Omental fat pad (tissue), 3 donors: ENCODE measurements at regions not wholly inside any gene's neighbourhood (a gene's known extent, or its start where the extent isn't known, plus 50 kb on each side); places are given as distances from the start of the nearest gene placed in this dataset.

Experiments
- ATAC-seq: fragments of 150-250 bp; one replicate; pipeline ENCODE4 v1.9.1; 2016; ENCODE audit warnings: mild to moderate bottlenecking, moderate library complexity; ENCODE audit not compliant: low FRiP score
- DNase-seq: peaks from one replicate; pipeline ENCODE4 v3.0.0-alpha.2; 2019; ENCODE audit warnings: low spot score
- CTCF ChIP-seq, 3 donors: fragments of 450-650 bp; IDR thresholded peaks; one replicate each; pipeline ENCODE4 v1.5.1; 2016 to 2017; ENCODE audit warnings: antibody characterized with exemption in 3 of 3, mild to moderate bottlenecking in 3 of 3, moderate library complexity in 2 of 3

- no peak for TF ChIP-seq CTCF (IDR thresholded peaks at IDR 0.05)
- ATAC-seq (no peak), DNase-seq (no peak)
Observed at GRCh38 chr1:195294911-195295310, 1313.3 kb downstream of the KCNT2 start.

DNA sequence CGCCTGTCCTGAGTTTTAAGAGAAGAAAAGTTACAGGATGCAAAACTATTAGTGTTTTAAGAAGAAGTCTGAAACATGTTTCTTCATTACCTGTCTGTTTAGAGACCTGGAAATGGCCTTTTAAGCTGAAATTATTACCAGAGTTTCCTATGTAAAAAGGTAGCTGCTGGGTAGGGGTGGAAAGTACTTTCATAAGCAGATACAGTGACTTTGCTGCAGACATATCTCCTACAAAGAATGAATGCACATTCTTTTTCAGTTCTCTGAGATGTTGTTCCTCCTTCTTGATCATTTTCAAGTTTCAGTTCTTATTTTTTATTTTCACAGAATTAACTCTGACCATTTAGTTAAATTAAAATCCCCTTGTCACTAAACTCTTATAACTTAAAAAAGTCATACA is 1329.6 kb downstream of the KCNT2 start:
- TF ChIP-seq CTCF (IDR thresholded peaks at IDR 0.05) = no peak
- DNase-seq = no peak
- no peak for ATAC-seq

- TF ChIP-seq CTCF (IDR thresholded peaks at IDR 0.05) = no peak
- DNase-seq (no peak), ATAC-seq (no peak)
Observed at GRCh38 chr1:195275710-195276109, 1332.5 kb downstream of the KCNT2 start.

GRCh38 chr1:195251900-195252299 is 1356.3 kb downstream of the KCNT2 start:
- TF ChIP-seq CTCF (IDR thresholded peaks at IDR 0.05) = no peak
- DNase-seq = no peak
- no peak for ATAC-seq

GRCh38 chr1:195243492-195243891 is 1364.7 kb downstream of the KCNT2 start:
- no peak for ATAC-seq
- DNase-seq = no peak
- no peak for TF ChIP-seq CTCF (IDR thresholded peaks at IDR 0.05)

GRCh38 chr1:195241066-195241465 is 1367.2 kb downstream of the KCNT2 start:
- ATAC-seq = no peak
- no peak for TF ChIP-seq CTCF (IDR thresholded peaks at IDR 0.05)
- no peak for DNase-seq

- ATAC-seq (no peak), DNase-seq (no peak)
- TF ChIP-seq CTCF (IDR thresholded peaks at IDR 0.05) = no peak
Observed at GRCh38 chr1:195238313-195238712, 1369.9 kb downstream of the KCNT2 start.
